ENCODE measurements at regions not wholly inside any gene's neighbourhood (a gene's known extent, or its start where the extent isn't known, plus 50 kb on each side); places are given as distances from the start of the nearest gene placed in this dataset.

DNA sequence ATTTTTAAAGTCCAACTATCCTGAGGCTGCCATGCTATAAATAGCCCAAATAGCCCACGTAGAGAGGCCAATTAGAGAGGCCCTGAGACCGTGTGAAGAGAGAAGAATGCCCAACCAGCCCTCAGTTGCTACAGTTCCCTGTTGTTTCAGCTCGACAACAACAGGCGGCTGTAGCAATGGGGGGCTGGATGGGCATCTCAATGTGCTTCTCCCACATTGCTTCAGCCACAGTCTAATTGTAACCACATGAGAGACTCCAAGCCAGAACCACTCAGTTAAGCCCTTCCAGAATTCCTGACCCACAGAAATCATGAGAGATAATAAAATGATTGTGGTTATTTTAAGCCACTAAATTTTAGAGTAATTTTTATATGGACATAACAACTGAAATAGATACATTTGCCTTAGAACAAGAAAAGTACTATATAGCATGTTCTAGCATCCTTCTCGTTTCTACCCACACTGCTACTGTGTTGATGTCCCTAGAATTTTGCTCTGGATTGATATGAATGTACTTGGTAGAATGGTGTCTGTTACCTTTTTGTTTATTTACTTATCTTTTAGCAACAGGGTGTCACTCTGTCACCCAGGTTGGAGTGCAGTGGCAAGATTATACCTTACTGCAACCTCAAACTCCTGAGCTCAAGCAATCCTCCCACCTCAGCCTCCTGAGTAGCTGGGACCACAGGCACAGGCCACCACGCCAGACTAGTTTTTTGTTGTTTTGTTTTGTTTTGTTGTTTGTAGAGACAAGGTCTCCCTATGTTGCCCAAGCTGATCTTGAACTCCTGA, 436.4 kb downstream of the BCOR start:
- TF ChIP-seq YY1 (IDR thresholded peaks at IDR 0.05; ENCODE audit: low read depth) (no peak), RAD21 (IDR thresholded peaks at IDR 0.05; ENCODE audit: low read depth) (no peak), TAF1 (IDR thresholded peaks at IDR 0.05; ENCODE audit: low read depth) (no peak), CEBPB (IDR thresholded peaks at IDR 0.05) (no peak), NFIC (IDR thresholded peaks at IDR 0.05) (no peak), EP300 (IDR thresholded peaks at IDR 0.05; ENCODE audit: borderline replicate concordance) (no peak), TCF12 (IDR thresholded peaks at IDR 0.05; ENCODE audit: low read depth) (no peak), MAX (IDR thresholded peaks at IDR 0.05) (no peak), CREB1 (IDR thresholded peaks at IDR 0.05; ENCODE audit: low read depth) (no peak)
- TF ChIP-seq, protein P1, sequence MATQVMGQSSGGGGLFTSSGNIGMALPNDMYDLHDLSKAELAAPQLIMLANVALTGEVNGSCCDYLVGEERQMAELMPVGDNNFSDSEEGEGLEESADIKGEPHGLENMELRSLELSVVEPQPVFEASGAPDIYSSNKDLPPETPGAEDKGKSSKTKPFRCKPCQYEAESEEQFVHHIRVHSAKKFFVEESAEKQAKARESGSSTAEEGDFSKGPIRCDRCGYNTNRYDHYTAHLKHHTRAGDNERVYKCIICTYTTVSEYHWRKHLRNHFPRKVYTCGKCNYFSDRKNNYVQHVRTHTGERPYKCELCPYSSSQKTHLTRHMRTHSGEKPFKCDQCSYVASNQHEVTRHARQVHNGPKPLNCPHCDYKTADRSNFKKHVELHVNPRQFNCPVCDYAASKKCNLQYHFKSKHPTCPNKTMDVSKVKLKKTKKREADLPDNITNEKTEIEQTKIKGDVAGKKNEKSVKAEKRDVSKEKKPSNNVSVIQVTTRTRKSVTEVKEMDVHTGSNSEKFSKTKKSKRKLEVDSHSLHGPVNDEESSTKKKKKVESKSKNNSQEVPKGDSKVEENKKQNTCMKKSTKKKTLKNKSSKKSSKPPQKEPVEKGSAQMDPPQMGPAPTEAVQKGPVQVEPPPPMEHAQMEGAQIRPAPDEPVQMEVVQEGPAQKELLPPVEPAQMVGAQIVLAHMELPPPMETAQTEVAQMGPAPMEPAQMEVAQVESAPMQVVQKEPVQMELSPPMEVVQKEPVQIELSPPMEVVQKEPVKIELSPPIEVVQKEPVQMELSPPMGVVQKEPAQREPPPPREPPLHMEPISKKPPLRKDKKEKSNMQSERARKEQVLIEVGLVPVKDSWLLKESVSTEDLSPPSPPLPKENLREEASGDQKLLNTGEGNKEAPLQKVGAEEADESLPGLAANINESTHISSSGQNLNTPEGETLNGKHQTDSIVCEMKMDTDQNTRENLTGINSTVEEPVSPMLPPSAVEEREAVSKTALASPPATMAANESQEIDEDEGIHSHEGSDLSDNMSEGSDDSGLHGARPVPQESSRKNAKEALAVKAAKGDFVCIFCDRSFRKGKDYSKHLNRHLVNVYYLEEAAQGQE (IDR thresholded peaks at IDR 0.05; ENCODE audit: low read depth), result no peak

Data from Ishikawa (cell line).